GM18858 (cell line): ENCODE measurements at regions not wholly inside any gene's neighbourhood (a gene's known extent, or its start where the extent isn't known, plus 50 kb on each side); places are given as distances from the start of the nearest gene placed in this dataset.

Experiments used
- ATAC-seq: cut with Tn5 transposase; IDR thresholded peaks from one replicate; pipeline ENCODE4 v1.9.1; 2021; ENCODE audit not compliant: unreplicated experiment

- no peak for ATAC-seq
Measured at GRCh38 chr10:130756651-130757050, 554.9 kb downstream of the TCERG1L start.

- ATAC-seq = no peak
Measured at GRCh38 chr10:130757271-130757670, 554.2 kb downstream of the TCERG1L start.

- no peak for ATAC-seq
Measured at GRCh38 chr10:130757821-130758489, 553.6 kb downstream of the TCERG1L start.

- ATAC-seq = no peak
Measured at GRCh38 chr10:130758529-130758928, 553.0 kb downstream of the TCERG1L start.

- no peak for ATAC-seq
Measured at GRCh38 chr10:130761032-130761575, 550.4 kb downstream of the TCERG1L start.

GRCh38 chr10:130761788-130762301 lies 549.7 kb downstream of the TCERG1L start:
- ATAC-seq = no peak

- no peak for ATAC-seq
Measured at GRCh38 chr10:130762491-130762890, 549.0 kb downstream of the TCERG1L start.

- no peak for ATAC-seq
Measured at GRCh38 chr10:130763071-130763470, 548.5 kb downstream of the TCERG1L start.

- no peak for ATAC-seq
Measured at GRCh38 chr10:130763491-130763890, 548.0 kb downstream of the TCERG1L start.

- ATAC-seq = no peak
Measured at GRCh38 chr10:130764651-130765050, 546.9 kb downstream of the TCERG1L start.

- ATAC-seq = no peak
Measured at GRCh38 chr10:130766071-130766470, 545.5 kb downstream of the TCERG1L start.

- ATAC-seq = no peak
Measured at GRCh38 chr10:130767116-130767730, 544.3 kb downstream of the TCERG1L start.

GRCh38 chr10:130769146-130770017 lies 542.1 kb downstream of the TCERG1L start:
- no peak for ATAC-seq

GRCh38 chr10:130770018-130770630 lies 541.4 kb downstream of the TCERG1L start:
- no peak for ATAC-seq

GRCh38 chr10:130771491-130771946 lies 540.0 kb downstream of the TCERG1L start:
- ATAC-seq = no peak

- no peak for ATAC-seq
Measured at GRCh38 chr10:130772056-130772455, 539.5 kb downstream of the TCERG1L start.

- ATAC-seq = no peak
Measured at GRCh38 chr10:130772676-130773075, 538.8 kb downstream of the TCERG1L start.

- no peak for ATAC-seq
Measured at GRCh38 chr10:130773941-130774340, 537.6 kb downstream of the TCERG1L start.

GRCh38 chr10:130774871-130775270 lies 536.6 kb downstream of the TCERG1L start:
- ATAC-seq = no peak

- no peak for ATAC-seq
Measured at GRCh38 chr10:130775311-130775710, 536.2 kb downstream of the TCERG1L start.

- no peak for ATAC-seq
Measured at GRCh38 chr10:130776724-130777123, 534.8 kb downstream of the TCERG1L start.
